Superior temporal gyrus (tissue), 1 donor: ENCODE measurements at regions not wholly inside any gene's neighbourhood (a gene's known extent, or its start where the extent isn't known, plus 50 kb on each side); places are given as distances from the start of the nearest gene placed in this dataset.
"Not testable (repeated sequence)": the region's sequence is repeated elsewhere in the genome, so short reads cannot be mapped to it uniquely, and the experiment has no call there.

Experiments
- DNase-seq: peaks from one replicate; pipeline ENCODE4 v3.0.0-alpha.2; 2016; ENCODE audit errors: extremely low spot score

- DNase-seq = no peak
Observed at GRCh38 chr15:79602731-79603130, 170.6 kb downstream of the MINAR1 start.

GRCh38 chr15:79606831-79607355, 174.8 kb downstream of the MINAR1 start:
- no peak for DNase-seq

- peak; percentile 9 for DNase-seq
Observed at GRCh38 chr15:79608066-79608864, 176.1 kb downstream of the MINAR1 start.

GRCh38 chr15:79609506-79609905, 177.4 kb downstream of the MINAR1 start:
- DNase-seq = no peak

GRCh38 chr15:79610021-79610420, 177.9 kb downstream of the MINAR1 start:
- DNase-seq = no peak

GRCh38 chr15:79615754-79616153, 183.6 kb downstream of the MINAR1 start:
- no peak for DNase-seq

GRCh38 chr15:79617071-79617470, 184.9 kb downstream of the MINAR1 start:
- no peak for DNase-seq

- no peak for DNase-seq
Observed at GRCh38 chr15:79620112-79620857, 188.1 kb downstream of the MINAR1 start.

GRCh38 chr15:79621805-79622204, 189.7 kb downstream of the MINAR1 start:
- DNase-seq = not testable (repeated sequence)

- no peak for DNase-seq
Observed at GRCh38 chr15:79623488-79623887, 191.4 kb downstream of the MINAR1 start.

GRCh38 chr15:79629687-79630086, 197.6 kb downstream of the MINAR1 start:
- DNase-seq = no peak

- DNase-seq = no peak
Observed at GRCh38 chr15:79632457-79632856, 200.3 kb downstream of the MINAR1 start.

- DNase-seq = no peak
Observed at GRCh38 chr15:79635149-79635771, 203.1 kb downstream of the MINAR1 start.

- DNase-seq = no peak
Observed at GRCh38 chr15:79635897-79636561, 203.9 kb downstream of the MINAR1 start.

- DNase-seq = no peak
Observed at GRCh38 chr15:79640206-79640605, 208.1 kb downstream of the MINAR1 start.

GRCh38 chr15:79641841-79642240, 209.7 kb downstream of the MINAR1 start:
- no peak for DNase-seq

GRCh38 chr15:79643393-79643792, 211.3 kb downstream of the MINAR1 start:
- no peak for DNase-seq

- no peak for DNase-seq
Observed at GRCh38 chr15:79644091-79644490, 212.0 kb downstream of the MINAR1 start.

GRCh38 chr15:79652972-79653371, 220.8 kb downstream of the MINAR1 start:
- not testable (repeated sequence) for DNase-seq

- no peak for DNase-seq
Observed at GRCh38 chr15:79653533-79653932, 221.4 kb downstream of the MINAR1 start.

GRCh38 chr15:79656151-79657000, 224.2 kb downstream of the MINAR1 start:
- no peak for DNase-seq
